GM12874 (cell line): ENCODE measurements at regions not wholly inside any gene's neighbourhood (a gene's known extent, or its start where the extent isn't known, plus 50 kb on each side); places are given as distances from the start of the nearest gene placed in this dataset.

Experiments used
- TF ChIP-seq, protein P1 (sequence below): IDR thresholded peaks from 2 replicates; pipeline ENCODE4 v1.5.1; 2011; ENCODE audit warnings: low read depth, mild to moderate bottlenecking, control low read depth, low read length, moderate library complexity; ENCODE audit not compliant: insufficient read depth

DNA sequence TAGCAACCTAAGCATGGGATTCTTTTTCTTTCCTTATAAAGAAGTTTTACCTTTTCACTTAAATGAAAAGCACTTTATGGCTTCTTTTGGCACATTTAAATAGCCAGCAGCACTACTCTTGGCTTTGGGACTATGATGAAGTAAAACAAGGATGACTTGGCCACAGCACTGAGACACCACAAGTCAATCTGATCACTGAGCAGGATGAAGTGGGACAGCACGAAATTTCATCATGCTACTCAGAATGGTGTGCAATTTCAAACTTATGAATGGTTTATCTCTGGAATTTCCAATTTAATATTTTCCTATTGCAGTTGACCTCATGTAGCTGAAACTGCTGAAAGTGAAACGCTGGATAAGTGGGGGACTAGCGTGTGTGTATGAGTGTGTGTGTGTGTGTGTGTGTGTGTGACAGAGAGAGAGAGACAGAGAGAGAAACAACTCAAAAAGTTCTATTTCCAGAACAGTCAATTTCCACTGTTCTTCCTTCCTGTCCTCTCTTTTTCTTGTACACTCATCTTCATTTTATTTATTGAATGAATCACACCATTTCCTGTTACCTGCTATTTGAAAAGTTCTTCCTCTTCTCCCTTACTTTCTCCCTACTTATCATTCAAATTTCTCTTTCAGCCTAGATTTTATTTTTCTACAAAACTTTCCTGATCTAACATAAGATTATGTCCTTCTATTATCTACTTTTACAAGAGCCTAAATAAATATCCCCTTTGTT is 414.2 kb upstream of the MIR17HG start:
- TF ChIP-seq, protein P1, sequence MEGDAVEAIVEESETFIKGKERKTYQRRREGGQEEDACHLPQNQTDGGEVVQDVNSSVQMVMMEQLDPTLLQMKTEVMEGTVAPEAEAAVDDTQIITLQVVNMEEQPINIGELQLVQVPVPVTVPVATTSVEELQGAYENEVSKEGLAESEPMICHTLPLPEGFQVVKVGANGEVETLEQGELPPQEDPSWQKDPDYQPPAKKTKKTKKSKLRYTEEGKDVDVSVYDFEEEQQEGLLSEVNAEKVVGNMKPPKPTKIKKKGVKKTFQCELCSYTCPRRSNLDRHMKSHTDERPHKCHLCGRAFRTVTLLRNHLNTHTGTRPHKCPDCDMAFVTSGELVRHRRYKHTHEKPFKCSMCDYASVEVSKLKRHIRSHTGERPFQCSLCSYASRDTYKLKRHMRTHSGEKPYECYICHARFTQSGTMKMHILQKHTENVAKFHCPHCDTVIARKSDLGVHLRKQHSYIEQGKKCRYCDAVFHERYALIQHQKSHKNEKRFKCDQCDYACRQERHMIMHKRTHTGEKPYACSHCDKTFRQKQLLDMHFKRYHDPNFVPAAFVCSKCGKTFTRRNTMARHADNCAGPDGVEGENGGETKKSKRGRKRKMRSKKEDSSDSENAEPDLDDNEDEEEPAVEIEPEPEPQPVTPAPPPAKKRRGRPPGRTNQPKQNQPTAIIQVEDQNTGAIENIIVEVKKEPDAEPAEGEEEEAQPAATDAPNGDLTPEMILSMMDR = no peak

DNA sequence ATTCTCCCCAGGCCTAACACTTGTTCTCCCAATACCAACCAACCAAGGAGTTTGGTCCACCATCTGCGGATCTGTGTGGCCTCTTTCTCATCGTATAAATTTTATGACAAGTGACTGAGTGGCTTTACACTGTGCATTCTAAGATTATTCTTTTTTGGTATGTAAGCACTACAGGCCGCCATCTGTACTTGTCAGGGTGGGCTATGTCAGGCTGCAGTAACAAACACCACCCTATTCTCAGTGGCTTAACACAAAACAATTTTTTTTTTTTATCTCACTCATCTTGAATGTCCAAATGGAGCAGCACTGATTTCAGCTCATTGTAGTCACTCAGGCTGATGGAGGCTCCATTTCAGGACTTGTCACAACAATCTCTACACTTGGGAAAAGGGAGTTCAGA is 412.7 kb upstream of the MIR17HG start:
- TF ChIP-seq, protein P1 = no peak

DNA sequence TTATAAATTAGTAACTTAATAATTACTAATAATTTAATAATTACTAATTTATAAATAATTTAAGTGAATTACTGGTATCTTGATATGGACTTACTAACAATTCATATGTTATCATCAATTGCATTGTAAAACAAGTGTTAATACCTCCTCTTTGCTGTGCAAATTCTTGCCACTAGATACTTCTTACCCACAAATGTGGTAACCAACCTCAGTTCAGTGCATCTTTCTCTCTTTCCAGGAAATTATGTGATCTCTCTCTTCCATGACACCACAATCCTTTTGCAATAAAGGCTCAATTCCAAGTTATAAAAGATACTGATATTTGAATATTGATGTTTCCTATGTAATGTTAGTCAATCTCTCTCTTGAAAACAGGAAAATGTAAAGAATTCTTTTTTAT is 408.6 kb upstream of the MIR17HG start:
- TF ChIP-seq, protein P1 = no peak

DNA sequence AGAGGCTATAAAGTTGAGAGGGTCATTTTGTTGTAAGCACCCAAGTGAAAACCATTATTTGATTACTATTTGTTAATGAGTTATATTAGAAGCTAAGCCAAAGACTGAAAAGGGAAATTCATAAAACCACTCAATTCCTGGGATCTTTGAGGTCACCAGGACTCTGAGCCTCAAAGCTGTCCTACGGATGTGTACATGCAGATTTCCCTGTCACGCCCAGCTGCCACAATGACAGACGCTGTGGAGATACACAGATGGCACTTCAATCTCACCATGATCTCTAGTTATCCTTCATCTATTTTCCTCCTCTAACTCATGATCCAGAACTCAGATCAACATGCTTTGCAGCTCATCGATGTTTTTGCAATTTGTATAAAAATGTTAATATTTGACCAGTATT is 403.5 kb upstream of the MIR17HG start:
- TF ChIP-seq, protein P1 = no peak

DNA sequence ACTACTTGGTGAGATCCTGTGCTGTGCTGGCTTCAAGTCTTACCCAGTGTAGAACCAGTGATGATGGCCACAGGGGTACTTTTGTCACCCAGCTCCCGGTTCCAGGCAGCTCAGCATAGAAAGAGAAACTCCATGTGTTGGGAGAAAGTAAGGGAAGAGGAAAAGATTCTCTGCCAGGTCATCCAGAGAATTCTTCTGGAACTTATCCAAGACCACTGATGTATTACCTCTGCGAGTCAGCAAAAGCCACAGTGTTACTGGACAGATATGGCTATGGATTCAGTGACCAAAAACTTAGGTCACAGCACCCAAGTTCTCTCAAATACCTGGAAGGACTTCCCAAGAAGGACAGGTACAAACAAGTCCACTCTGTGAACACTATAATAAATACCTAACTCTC is 399.5 kb upstream of the MIR17HG start:
- TF ChIP-seq, protein P1 = no peak

DNA sequence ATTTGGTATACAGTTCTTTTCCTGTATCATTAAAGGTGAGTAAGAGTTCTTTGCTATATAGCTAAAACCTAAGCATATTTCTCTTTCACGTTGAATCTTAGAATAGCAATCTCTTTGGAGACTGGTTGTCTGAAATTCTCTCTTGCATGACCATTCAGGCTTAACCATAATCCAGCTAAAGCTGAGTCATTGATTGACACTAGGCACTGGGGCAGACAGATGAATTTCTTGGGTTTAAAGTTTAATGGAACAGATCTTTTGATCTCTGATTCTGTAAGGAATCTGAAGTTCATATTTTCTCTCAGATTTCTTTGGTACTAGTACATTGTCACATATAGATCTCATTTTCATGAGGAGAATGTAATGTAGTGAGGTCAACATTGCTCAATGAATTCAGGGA is 397.3 kb upstream of the MIR17HG start:
- TF ChIP-seq, protein P1 = no peak

DNA sequence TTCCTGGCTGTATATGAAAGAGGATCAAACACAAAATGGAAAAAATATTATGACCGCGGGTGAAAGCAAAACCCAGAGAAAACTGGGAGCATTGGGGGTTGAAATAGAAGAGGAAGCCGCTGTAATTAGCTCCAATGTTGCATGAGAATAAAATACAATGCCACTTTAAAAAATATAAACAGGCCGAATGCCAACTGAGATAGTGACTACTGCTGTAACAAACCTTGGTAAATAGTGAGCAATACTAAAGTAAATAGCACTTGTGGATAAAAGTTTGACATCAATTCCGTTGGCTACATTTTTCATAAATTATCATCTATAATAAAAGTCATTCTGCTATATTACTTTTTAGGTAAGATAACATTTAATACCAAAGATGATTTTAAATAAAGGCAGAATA is 395.8 kb upstream of the MIR17HG start:
- TF ChIP-seq, protein P1 = no peak
